GM19239 (cell line): ENCODE measurements at regions not wholly inside any gene's neighbourhood (a gene's known extent, or its start where the extent isn't known, plus 50 kb on each side); places are given as distances from the start of the nearest gene placed in this dataset.
"Not testable (repeated sequence)": the region's sequence is repeated elsewhere in the genome, so short reads cannot be mapped to it uniquely, and the experiment has no call there.

Experiments
- DNase-seq: peaks from one replicate; pipeline ENCODE4 v3.0.0; 2011; ENCODE audit warnings: low spot score; ENCODE audit not compliant: insufficient read length
- FAIRE-seq: peaks from 2 replicates; lab custom pipeline; 2011; peaks lifted over from hg19 to GRCh38; lab: Jason Lieb, UNC

DNA sequence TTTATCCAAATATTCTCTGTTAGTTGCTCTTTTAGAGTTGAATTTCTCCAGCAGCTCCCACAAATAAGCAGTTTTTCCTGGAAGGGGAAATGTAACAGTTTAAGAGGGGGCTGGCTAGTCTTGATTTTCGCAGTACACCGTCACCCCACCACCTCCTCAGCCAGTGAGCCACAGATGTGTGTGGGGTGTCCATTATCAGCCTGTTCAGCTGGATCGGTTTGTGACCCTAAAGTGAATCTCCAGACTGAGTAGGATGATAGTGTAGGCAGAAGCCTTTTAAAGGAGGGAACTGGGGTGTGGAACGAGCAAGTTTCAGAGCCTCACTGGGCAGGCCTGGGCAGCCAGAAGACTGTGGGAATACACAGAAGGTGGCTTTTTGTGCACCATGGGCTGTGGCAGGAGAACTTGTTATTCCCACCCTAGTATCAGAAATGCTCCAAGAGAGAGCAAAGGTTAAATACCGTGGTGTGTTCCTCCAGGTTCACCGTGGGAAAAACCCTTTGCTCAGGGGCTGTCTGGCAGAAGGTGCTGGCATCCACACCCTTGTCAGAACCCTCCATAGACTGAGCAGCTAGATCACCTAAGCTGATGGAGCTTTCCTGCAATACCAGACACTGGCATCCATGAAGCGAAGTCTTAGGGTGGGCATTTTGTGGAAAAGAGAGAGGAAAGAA is 230.9 kb upstream of the MOCS1 start:
- DNase-seq (no peak), FAIRE-seq (no peak)

GRCh38 chr6:40164345-40164755 is 230.1 kb upstream of the MOCS1 start:
- FAIRE-seq (no peak), DNase-seq (no peak)

- FAIRE-seq: no peak
- no peak for DNase-seq
Observed at GRCh38 chr6:40163924-40164323, 229.7 kb upstream of the MOCS1 start.

- DNase-seq (no peak), FAIRE-seq (no peak)
Observed at GRCh38 chr6:40162074-40162473, 227.8 kb upstream of the MOCS1 start.

GRCh38 chr6:40160826-40161225 is 226.6 kb upstream of the MOCS1 start:
- DNase-seq (no peak), FAIRE-seq (no peak)

GRCh38 chr6:40159865-40160264 is 225.6 kb upstream of the MOCS1 start:
- DNase-seq: no peak
- no peak for FAIRE-seq

GRCh38 chr6:40152701-40153436 is 218.6 kb upstream of the MOCS1 start:
- no peak for FAIRE-seq
- no peak for DNase-seq

DNA sequence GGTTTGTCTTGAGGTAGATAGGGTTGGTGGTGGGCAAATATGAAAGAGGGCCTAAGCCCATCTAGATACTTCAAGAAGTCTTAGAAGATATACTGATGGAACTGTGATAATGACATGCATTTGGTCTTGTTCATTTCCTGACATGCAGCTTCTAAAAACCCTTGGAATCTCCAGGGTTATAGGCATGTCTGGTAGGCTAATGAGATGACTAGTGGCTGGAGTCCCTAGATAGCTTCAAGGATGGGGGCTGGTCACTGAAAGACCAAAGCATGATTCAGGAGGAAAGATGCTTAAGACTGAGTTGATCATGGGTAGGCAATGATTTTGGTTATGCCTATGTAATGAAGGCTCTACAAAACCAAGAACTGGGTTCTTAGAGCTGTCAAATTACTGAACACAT is 217.9 kb upstream of the MOCS1 start:
- FAIRE-seq (no peak), DNase-seq (no peak)

DNA sequence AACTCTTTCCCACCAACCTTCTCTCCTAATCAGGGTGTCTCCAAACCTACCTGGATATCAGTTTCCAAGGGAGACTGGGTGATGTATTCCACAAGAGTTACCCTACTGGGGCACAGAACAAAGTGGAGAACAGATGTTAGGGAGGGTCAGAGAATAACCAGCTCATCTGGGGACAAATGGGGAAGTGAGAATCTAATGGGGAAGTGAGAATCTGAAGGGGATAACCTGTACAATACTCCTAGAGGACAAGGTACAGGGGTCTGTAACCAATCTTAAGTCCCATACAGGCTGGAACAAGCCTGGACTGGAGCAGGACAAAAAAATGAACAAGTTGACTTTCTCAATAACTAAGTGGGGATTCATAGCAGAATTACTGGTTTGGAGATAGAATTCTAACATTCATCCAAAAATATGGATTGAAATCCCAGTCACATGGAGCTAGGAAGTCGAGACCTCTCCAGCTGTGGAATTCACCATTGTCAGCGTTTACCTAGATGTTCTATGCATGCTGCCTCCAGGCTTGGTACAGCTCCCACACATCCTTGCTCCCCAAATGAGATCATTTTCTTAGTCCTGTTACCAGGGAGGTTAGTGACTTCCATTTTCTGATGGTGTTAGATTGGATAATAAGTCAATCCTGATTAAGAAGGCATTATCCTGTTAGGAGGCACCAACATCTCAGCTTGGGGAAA is 214.8 kb upstream of the MOCS1 start:
- peak; percentile 60 for DNase-seq
- peak; percentile 100 for FAIRE-seq

GRCh38 chr6:40146902-40147301 is 212.6 kb upstream of the MOCS1 start:
- FAIRE-seq (no peak), DNase-seq (no peak)

- DNase-seq (no peak), FAIRE-seq (peak; percentile 84)
Observed at GRCh38 chr6:40139447-40139846, 205.2 kb upstream of the MOCS1 start.

- DNase-seq (peak; percentile 42), FAIRE-seq (peak; percentile 98)
Observed at GRCh38 chr6:40138273-40138720, 204.0 kb upstream of the MOCS1 start.

DNA sequence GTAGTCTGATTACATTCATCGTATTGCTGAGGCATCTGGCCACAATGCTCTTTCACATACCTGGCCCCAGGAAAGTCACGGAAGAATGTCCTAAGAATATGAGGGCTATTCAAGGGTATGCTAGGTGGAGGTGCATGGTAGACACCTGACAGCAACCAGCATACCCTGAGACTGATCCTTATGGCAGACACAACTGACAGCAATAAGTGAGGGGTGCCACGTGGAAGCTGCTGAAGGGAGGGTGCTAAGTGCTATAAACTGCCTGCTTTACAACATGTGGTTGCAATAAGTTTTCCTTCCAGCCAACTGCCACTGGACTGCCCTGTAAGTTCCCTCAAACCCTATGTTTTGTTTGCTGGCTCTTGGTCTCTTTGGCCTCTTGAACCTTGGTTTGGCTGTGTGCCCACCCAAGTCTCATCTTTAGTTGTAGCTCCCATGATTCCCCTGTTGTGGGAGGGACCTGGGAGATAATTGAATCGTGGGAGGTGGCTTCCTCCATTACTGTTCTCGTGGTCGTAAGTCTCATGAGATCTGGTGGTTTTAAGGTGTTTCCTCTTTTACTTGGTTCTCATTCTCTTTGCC is 201.3 kb upstream of the MOCS1 start:
- FAIRE-seq: peak; percentile 14
- DNase-seq: no peak

- not testable (repeated sequence) for FAIRE-seq, DNase-seq
Observed at GRCh38 chr6:40133981-40134380, 199.7 kb upstream of the MOCS1 start.

DNA sequence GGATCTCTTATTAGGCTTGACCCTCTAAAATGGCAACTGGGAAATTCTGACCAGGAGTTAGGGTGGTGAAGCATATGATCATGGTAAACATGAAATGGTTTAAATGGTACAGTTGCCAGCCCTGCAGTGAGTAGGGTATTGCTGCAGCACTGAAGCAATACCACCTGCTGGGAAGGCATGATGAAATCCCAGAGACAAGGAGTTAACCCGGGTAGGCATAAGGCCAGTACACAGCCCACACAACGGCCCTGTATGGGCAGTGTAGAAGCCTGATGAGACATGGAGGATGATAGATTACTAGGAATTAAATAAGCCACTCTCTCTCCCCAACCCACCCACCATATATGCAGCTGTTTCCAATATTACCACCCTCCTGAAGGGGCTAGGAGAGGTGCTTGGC is 197.4 kb upstream of the MOCS1 start:
- DNase-seq (no peak), FAIRE-seq (no peak)

DNA sequence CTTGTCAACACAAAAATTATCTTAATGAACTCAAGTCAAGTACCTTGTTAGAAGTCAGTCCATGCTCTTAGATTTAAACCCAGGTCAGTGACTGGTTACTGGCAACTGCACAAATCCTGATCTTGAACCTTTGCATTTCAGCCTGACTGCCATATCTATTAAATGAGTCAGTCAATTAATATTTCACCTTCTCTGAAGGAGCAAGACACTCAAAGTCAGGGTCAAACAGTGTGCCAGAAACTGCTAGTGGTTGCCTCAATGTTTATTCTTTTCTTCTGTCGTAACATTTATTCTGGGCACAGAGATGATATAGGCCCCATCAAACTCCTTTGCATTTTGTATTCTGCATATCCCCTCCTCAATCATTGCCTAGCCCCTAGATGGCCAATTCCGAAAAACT is 193.9 kb upstream of the MOCS1 start:
- no peak for FAIRE-seq
- no peak for DNase-seq

GRCh38 chr6:40125680-40126394 is 191.6 kb upstream of the MOCS1 start:
- no peak for FAIRE-seq
- no peak for DNase-seq

DNA sequence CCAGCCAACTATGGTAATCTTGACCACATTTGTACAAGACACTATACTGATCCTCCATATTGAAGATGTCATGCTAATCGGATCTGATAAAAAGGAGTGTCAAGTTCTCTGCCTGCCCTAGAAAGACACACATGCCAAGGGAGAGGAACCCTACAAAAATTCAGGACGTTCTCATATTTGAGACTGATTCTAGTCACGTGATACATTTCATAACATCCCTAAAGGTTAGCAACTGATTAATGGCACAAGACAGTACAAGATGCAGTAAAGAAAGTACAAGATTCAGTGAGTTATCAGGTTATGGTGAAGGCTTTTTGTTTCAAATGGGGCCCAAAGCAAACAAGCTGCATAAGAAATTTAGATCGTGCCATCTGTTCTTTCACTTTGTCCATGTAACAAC is 190.7 kb upstream of the MOCS1 start:
- FAIRE-seq: no peak
- DNase-seq: no peak

GRCh38 chr6:40116832-40117231 is 182.6 kb upstream of the MOCS1 start:
- DNase-seq: no peak

DNA sequence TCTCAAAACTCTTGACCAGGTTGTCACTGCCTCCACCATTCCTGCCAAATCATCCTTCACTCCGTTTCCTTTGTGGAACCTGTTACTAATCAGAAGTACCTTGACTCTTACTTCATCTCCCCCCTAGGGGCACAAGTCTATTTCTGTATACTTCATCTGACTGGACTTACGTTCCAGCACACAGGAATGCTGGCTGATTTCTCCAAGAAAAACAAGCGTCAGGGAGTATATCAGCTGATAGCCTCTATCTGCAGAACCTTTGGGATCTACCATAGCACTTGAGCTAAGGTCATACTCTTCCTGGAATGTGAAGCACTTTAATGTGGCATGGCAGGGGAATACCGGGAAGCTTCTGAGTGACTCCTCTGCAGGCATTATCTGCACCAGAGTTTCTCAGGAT is 178.1 kb upstream of the MOCS1 start:
- DNase-seq (no peak), FAIRE-seq (no peak)

More at GRCh38 chr6:40116832-40117231, 182.6 kb upstream of the MOCS1 start:
- no peak for FAIRE-seq
